Tibial nerve (tissue), 4 donors: ENCODE measurements at regions not wholly inside any gene's neighbourhood (a gene's known extent, or its start where the extent isn't known, plus 50 kb on each side); places are given as distances from the start of the nearest gene placed in this dataset.

ENCODE experiments used
- CTCF ChIP-seq, 5 experiments: fragments of 200-600 bp in 3 of 5; fragments of 450-650 bp in 2 of 5; sonication (generic) in 3 of 5; IDR thresholded peaks; one replicate each; pipeline ENCODE4 v1.5.1; 2016 to 2019; ENCODE audit warnings: antibody characterized with exemption in 5 of 5, mild to moderate bottlenecking in 3 of 5, moderate library complexity in 2 of 5
- EP300 ChIP-seq, 2 donors: sonication (generic); formaldehyde crosslinking; IDR thresholded peaks; one replicate each; pipeline ENCODE4 v1.6.1; 2017; ENCODE audit warnings: antibody characterized with exemption in 2 of 2, mild to moderate bottlenecking in 1 of 2
- POLR2A ChIP-seq, 2 donors: fragments of 450-650 bp; IDR thresholded peaks; one replicate each; pipeline ENCODE4 v1.6.1; 2017; ENCODE audit warnings: antibody characterized with exemption in 2 of 2, mild to moderate bottlenecking in 2 of 2, moderate library complexity in 2 of 2

- no peak for TF ChIP-seq CTCF (IDR thresholded peaks at IDR 0.05)
- TF ChIP-seq EP300 (IDR thresholded peaks at IDR 0.05) = no peak
- TF ChIP-seq POLR2A (IDR thresholded peaks at IDR 0.05) = no peak
Observed at GRCh38 chr9:31983895-31984294, 400.5 kb upstream of the ACO1 start.
